Gastroesophageal sphincter (tissue), 3 donors: ENCODE measurements at regions not wholly inside any gene's neighbourhood (a gene's known extent, or its start where the extent isn't known, plus 50 kb on each side); places are given as distances from the start of the nearest gene placed in this dataset.

Experiments
- CTCF ChIP-seq, 4 experiments: fragments of 200-600 bp in 2 of 4; fragments of 450-650 bp in 2 of 4; sonication (generic) in 1 of 4; IDR thresholded peaks; one replicate each; pipeline ENCODE4 v1.5.1; 2017 to 2019; ENCODE audit warnings: antibody characterized with exemption in 4 of 4, mild to moderate bottlenecking in 2 of 4, moderate library complexity in 2 of 4
- POLR2A ChIP-seq, 2 donors: fragments of 450-650 bp; IDR thresholded peaks; one replicate each; pipeline ENCODE4 v1.6.1; 2017; ENCODE audit warnings: antibody characterized with exemption in 2 of 2, mild to moderate bottlenecking in 2 of 2, moderate library complexity in 1 of 2
- POLR2AphosphoS5 ChIP-seq: sonication (generic); formaldehyde crosslinking; IDR thresholded peaks from one replicate; pipeline ENCODE4 v1.6.1; 2017; ENCODE audit warnings: antibody characterized with exemption

GRCh38 chr22:27386186-27386585, 415.4 kb downstream of the MN1 start:
- TF ChIP-seq POLR2AphosphoS5 (no peak), CTCF (IDR thresholded peaks at IDR 0.05) (no peak), POLR2A (IDR thresholded peaks at IDR 0.05) (no peak)
